Suprapubic skin (tissue), 4 donors: ENCODE measurements at regions not wholly inside any gene's neighbourhood (a gene's known extent, or its start where the extent isn't known, plus 50 kb on each side); places are given as distances from the start of the nearest gene placed in this dataset.

Experiments used
- DNase-seq, 2 donors: peaks; one replicate each; pipeline ENCODE4 v3.0.0-alpha.2; 2019; ENCODE audit warnings: low spot score in 2 of 2
- H3K27ac ChIP-seq: fragments of 200-600 bp; sonication (generic); one replicate; pipeline ENCODE4 v1.5.1; 2019
- H3K27me3 ChIP-seq: fragments of 200-600 bp; sonication (generic); one replicate; pipeline ENCODE4 v1.5.1; 2019
- H3K36me3 ChIP-seq: fragments of 200-600 bp; sonication (generic); one replicate; pipeline ENCODE4 v1.5.1; 2019
- H3K4me1 ChIP-seq: fragments of 200-600 bp; sonication (generic); one replicate; pipeline ENCODE4 v1.5.1; 2019
- H3K4me3 ChIP-seq: fragments of 200-600 bp; sonication (generic); one replicate; pipeline ENCODE4 v1.5.1; 2019; ENCODE audit warnings: mild to moderate bottlenecking
- H3K9me3 ChIP-seq: fragments of 200-600 bp; sonication (generic); one replicate; pipeline ENCODE4 v1.5.1; 2019
- CTCF ChIP-seq, 2 donors: fragments of 200-600 bp in 1 of 2; fragments of 450-650 bp in 1 of 2; sonication (generic) in 1 of 2; IDR thresholded peaks; one replicate each; pipeline ENCODE4 v1.5.1; 2016 to 2019; ENCODE audit warnings: antibody characterized with exemption in 2 of 2, mild to moderate bottlenecking in 1 of 2, moderate library complexity in 1 of 2
- EP300 ChIP-seq: sonication (generic); formaldehyde crosslinking; IDR thresholded peaks from one replicate; pipeline ENCODE4 v1.6.1; 2017; ENCODE audit warnings: antibody characterized with exemption
- POLR2A ChIP-seq, 2 donors: fragments of 450-650 bp; IDR thresholded peaks; one replicate each; pipeline ENCODE4 v1.6.1; 2017; ENCODE audit warnings: antibody characterized with exemption in 2 of 2, mild to moderate bottlenecking in 2 of 2, moderate library complexity in 2 of 2
- POLR2AphosphoS5 ChIP-seq, 3 donors: sonication (generic); formaldehyde crosslinking; IDR thresholded peaks; one replicate each; pipeline ENCODE4 v1.6.1; 2017; ENCODE audit warnings: antibody characterized with exemption in 3 of 3
- WGBS: methylation state at CpG from one replicate; pipeline ENCODE4 v1.1.5; 2018; 5-methylcytosine and 5-hydroxymethylcytosine counted together

GRCh38 chr9:95678759-95679158 lies 162.0 kb upstream of the PTCH1 start:
- DNase-seq = no peak
- H3K4me3 ChIP-seq = no peak overlapping the region
- H3K27ac ChIP-seq = no peak overlapping the region
- H3K36me3 ChIP-seq = no peaks in the 10 kb centered on the region
- no peaks in the 10 kb centered on the region for H3K9me3 ChIP-seq
- no peaks in the 10 kb centered on the region for H3K4me1 ChIP-seq
- WGBS = 100% methylated on average over 1 of the region's 2 CpGs
- no peaks in the 10 kb centered on the region for H3K27me3 ChIP-seq
- no peak for TF ChIP-seq POLR2A (IDR thresholded peaks at IDR 0.05)
- TF ChIP-seq EP300 = no peak
- no peak for TF ChIP-seq CTCF (IDR thresholded peaks at IDR 0.05)

- no peak for DNase-seq
- no peak for TF ChIP-seq CTCF (IDR thresholded peaks at IDR 0.05)
- TF ChIP-seq POLR2AphosphoS5 (IDR thresholded peaks at IDR 0.05) = no peak
- no peak for TF ChIP-seq EP300
- no peak for TF ChIP-seq POLR2A (IDR thresholded peaks at IDR 0.05)
- H3K4me1 ChIP-seq = no peaks in the 10 kb centered on the region
- H3K9me3 ChIP-seq = no peaks in the 10 kb centered on the region
- no peak overlapping the region for H3K27ac ChIP-seq
- H3K36me3 ChIP-seq = no peaks in the 10 kb centered on the region
- H3K4me3 ChIP-seq = no peak overlapping the region
- H3K27me3 ChIP-seq = peaks cover 10% of the 10 kb centered on the region
- 61% methylated on average over 15 of the region's 15 CpGs for WGBS
These were observed 153.4 kb upstream of the PTCH1 start for GRCh38 chr9:95670122-95670521.

- no peak for DNase-seq
- Histone ChIP-seq H3K27me3 (peaks cover 10% of the 10 kb centered on the region), H3K9me3 (no peaks in the 10 kb centered on the region), H3K4me3 (no peak overlapping the region), H3K27ac (no peak overlapping the region), H3K4me1 (no peaks in the 10 kb centered on the region), H3K36me3 (no peaks in the 10 kb centered on the region)
- TF ChIP-seq POLR2AphosphoS5 (IDR thresholded peaks at IDR 0.05) (no peak), POLR2A (IDR thresholded peaks at IDR 0.05) (no peak), CTCF (IDR thresholded peaks at IDR 0.05) (no peak), EP300 (no peak)
- 58% methylated on average over 7 of the region's 7 CpGs for WGBS
These were observed 152.5 kb upstream of the PTCH1 start for GRCh38 chr9:95669253-95669652.

GRCh38 chr9:95667789-95668188 lies 151.0 kb upstream of the PTCH1 start:
- no peak overlapping the region for H3K27ac ChIP-seq
- no peak for DNase-seq
- H3K36me3 ChIP-seq = no peaks in the 10 kb centered on the region
- H3K4me3 ChIP-seq = no peak overlapping the region
- H3K4me1 ChIP-seq = no peaks in the 10 kb centered on the region
- no peaks in the 10 kb centered on the region for H3K9me3 ChIP-seq
- 58% methylated on average over 2 of the region's 2 CpGs for WGBS
- peaks cover 10% of the 10 kb centered on the region for H3K27me3 ChIP-seq
- TF ChIP-seq EP300 (no peak), POLR2A (IDR thresholded peaks at IDR 0.05) (no peak)

- no peaks in the 10 kb centered on the region for H3K9me3 ChIP-seq
- WGBS = 45% methylated on average over 4 of the region's 4 CpGs
- no peak overlapping the region for H3K27ac ChIP-seq
- no peaks in the 10 kb centered on the region for H3K4me1 ChIP-seq
- TF ChIP-seq POLR2AphosphoS5 (IDR thresholded peaks at IDR 0.05) = no peak
- no peak for TF ChIP-seq CTCF (IDR thresholded peaks at IDR 0.05)
- TF ChIP-seq EP300 = no peak
- TF ChIP-seq POLR2A (IDR thresholded peaks at IDR 0.05) = no peak
- H3K4me3 ChIP-seq = no peak overlapping the region
- no peaks in the 10 kb centered on the region for H3K36me3 ChIP-seq
- no peak for DNase-seq
- H3K27me3 ChIP-seq = peaks cover 10% of the 10 kb centered on the region
These were observed 150.0 kb upstream of the PTCH1 start for GRCh38 chr9:95666785-95667155.

- H3K4me1 ChIP-seq = no peaks in the 10 kb centered on the region
- TF ChIP-seq POLR2A (IDR thresholded peaks at IDR 0.05) (no peak), CTCF (IDR thresholded peaks at IDR 0.05) (no peak), EP300 (no peak), POLR2AphosphoS5 (IDR thresholded peaks at IDR 0.05) (no peak)
- no peak overlapping the region for H3K4me3 ChIP-seq
- 73% methylated on average over 13 of the region's 13 CpGs for WGBS
- H3K9me3 ChIP-seq = no peaks in the 10 kb centered on the region
- H3K27me3 ChIP-seq = peaks cover 10% of the 10 kb centered on the region
- DNase-seq = no peak
- no peak overlapping the region for H3K27ac ChIP-seq
- H3K36me3 ChIP-seq = no peaks in the 10 kb centered on the region
These were observed 149.5 kb upstream of the PTCH1 start for GRCh38 chr9:95666096-95666784.
